Aorta (tissue), 5 donors: ENCODE measurements at regions not wholly inside any gene's neighbourhood (a gene's known extent, or its start where the extent isn't known, plus 50 kb on each side); places are given as distances from the start of the nearest gene placed in this dataset.

Source experiments
- ATAC-seq: fragments of 200-7000 bp; cut with Tn5 transposase; one replicate; pipeline ENCODE4 v1.9.1; 2022; ENCODE audit warnings: moderate library complexity; ENCODE audit not compliant: low FRiP score
- DNase-seq, 2 donors: peaks; one replicate each; pipeline ENCODE4 v3.0.0-alpha.2; 2020
- H3K27ac ChIP-seq, 2 donors: one replicate each; pipeline ENCODE4 v1.5.1; 2013; ENCODE audit warnings: low read length in 2 of 2, mild to moderate bottlenecking in 2 of 2, moderate library complexity in 2 of 2, control low read depth in 1 of 2, inconsistent platforms in 1 of 2, low read depth in 1 of 2
- H3K27me3 ChIP-seq, 2 donors: one replicate each; pipeline ENCODE4 v1.6.1; 2013; ENCODE audit warnings: control low read depth in 1 of 2, low read length in 1 of 2, mild to moderate bottlenecking in 1 of 2, moderate library complexity in 1 of 2; ENCODE audit not compliant: insufficient read depth in 2 of 2, control insufficient read depth in 1 of 2
- H3K36me3 ChIP-seq, 2 donors: one replicate each; pipeline ENCODE4 v1.6.1; 2013; ENCODE audit warnings: control low read depth in 1 of 2, low read length in 1 of 2, mild to moderate bottlenecking in 1 of 2; ENCODE audit not compliant: insufficient read depth in 2 of 2, control insufficient read depth in 1 of 2
- H3K4me1 ChIP-seq, 2 donors: one replicate each; pipeline ENCODE4 v1.6.1; 2013; ENCODE audit warnings: low read length in 2 of 2, control low read depth in 1 of 2, mild to moderate bottlenecking in 1 of 2, moderate library complexity in 1 of 2; ENCODE audit not compliant: insufficient read depth in 2 of 2, control insufficient read depth in 1 of 2
- H3K4me3 ChIP-seq, 2 donors: one replicate each; pipeline ENCODE4 v1.5.1; 2013; ENCODE audit warnings: low read length in 2 of 2, control low read depth in 1 of 2, mild to moderate bottlenecking in 1 of 2
- H3K9me3 ChIP-seq: one replicate; pipeline ENCODE4 v1.6.1; 2013; ENCODE audit warnings: mild to moderate bottlenecking, low read length; ENCODE audit not compliant: control insufficient read depth
- WGBS, 2 donors: extraction: QIAGEN DNeasy Blood & Tissue Kit; methylation state at CpG; one replicate each; pipeline ENCODE4 v1.1.7; 2013; 5-methylcytosine and 5-hydroxymethylcytosine counted together
- intact Hi-C, 2 donors: fragments of 100-400 bp; cut with DNase I; formaldehyde crosslinking; loops; one replicate each; pipeline versions ENCODE4 v1.14.2 to v1.15.0; 2022
- donor health status: healthy with polysubstance abuse.
- donor health status: Bipolar disorder and iron deficiency.
- donor health status: DM: no; HTN: no; CAD: no.
- donor health status: DM: no; HTN: no; CAD: no.
- donor health status: DM: yes; HTN: yes; CAD: no.

DNA sequence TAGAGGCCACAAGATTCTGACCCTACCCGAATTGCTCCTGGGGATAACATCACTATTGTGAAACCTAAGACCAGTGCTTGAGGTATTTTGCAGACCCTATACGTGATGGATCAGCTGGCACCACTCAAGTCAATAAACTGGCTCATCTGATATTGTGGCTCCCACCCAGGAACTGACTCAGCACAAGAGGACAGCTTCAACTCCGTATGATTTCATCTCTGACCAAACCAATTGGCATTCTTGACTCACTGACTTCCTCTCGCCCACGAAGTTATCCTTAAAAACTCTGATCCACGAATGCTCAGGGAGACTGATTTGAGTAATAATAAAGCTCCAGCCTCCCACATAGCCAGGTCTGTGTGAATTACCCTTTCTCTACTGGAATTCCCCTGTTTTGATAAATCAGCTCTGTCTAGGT is 1036.1 kb upstream of the TMEM132C start:
- ATAC-seq = no peak
- intact Hi-C loops = no loop called here
- H3K4me3 ChIP-seq = no peak overlapping the region
- no peak overlapping the region for H3K27ac ChIP-seq
- H3K9me3 ChIP-seq = peaks cover 2% of the 10 kb centered on the region
- peak in 1 of 2 donors; percentile 52 for DNase-seq
- no peaks in the 10 kb centered on the region for H3K4me1 ChIP-seq
- 44 to 47% methylated on average over 6 of the region's 6 CpGs for WGBS, 2 donors
- H3K27me3 ChIP-seq = no peaks in the 10 kb centered on the region
- H3K36me3 ChIP-seq = no peaks in the 10 kb centered on the region

DNA sequence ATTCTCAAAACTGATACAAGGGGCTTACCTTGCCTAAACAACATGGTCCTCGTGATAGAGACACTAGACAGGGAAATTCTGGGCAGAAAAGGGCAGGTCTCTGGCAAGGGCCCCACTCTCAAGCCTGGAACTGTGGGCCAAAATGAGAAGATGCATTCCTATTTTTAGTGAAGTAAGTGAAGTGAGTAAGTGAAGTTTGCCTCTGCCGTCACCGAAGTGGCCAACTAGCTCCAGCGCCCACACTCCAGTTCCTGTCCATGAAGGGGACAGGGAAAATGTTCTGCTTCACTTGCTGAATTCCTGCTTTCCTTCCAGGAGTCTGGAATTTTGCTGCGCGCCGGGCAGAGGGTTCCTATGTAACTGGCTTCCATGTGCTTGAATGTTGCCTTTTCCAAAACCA is 1035.6 kb upstream of the TMEM132C start:
- WGBS, 2 donors = 62 to 67% methylated on average over 7 of the region's 7 CpGs
- no peaks in the 10 kb centered on the region for H3K4me1 ChIP-seq
- DNase-seq = no peak
- H3K27me3 ChIP-seq = no peaks in the 10 kb centered on the region
- H3K36me3 ChIP-seq = no peaks in the 10 kb centered on the region
- H3K9me3 ChIP-seq = peaks cover 2% of the 10 kb centered on the region
- no peak overlapping the region for H3K27ac ChIP-seq
- intact Hi-C loops = no loop called here
- ATAC-seq = no peak
- H3K4me3 ChIP-seq = no peak overlapping the region

GRCh38 chr12:127233016-127233415 is 1034.0 kb upstream of the TMEM132C start:
- Histone ChIP-seq H3K4me1 (no peaks in the 10 kb centered on the region), H3K36me3 (no peaks in the 10 kb centered on the region), H3K27me3 (no peaks in the 10 kb centered on the region), H3K9me3 (peaks cover 2% of the 10 kb centered on the region), H3K4me3 (no peak overlapping the region), H3K27ac (no peak overlapping the region)
- intact Hi-C loops = no loop called here
- 43 to 48% methylated on average over 2 of the region's 2 CpGs for WGBS, 2 donors
- DNase-seq = no peak
- no peak for ATAC-seq

GRCh38 chr12:127235761-127236160 is 1031.2 kb upstream of the TMEM132C start:
- intact Hi-C loops = no loop called here
- no peaks in the 10 kb centered on the region for H3K9me3 ChIP-seq
- WGBS, 2 donors = 55 to 64% methylated on average over 8 of the region's 8 CpGs
- no peaks in the 10 kb centered on the region for H3K36me3 ChIP-seq
- DNase-seq (no peak), ATAC-seq (no peak)
- no peak overlapping the region for H3K4me3 ChIP-seq
- no peak overlapping the region for H3K27ac ChIP-seq
- no peaks in the 10 kb centered on the region for H3K27me3 ChIP-seq
- no peaks in the 10 kb centered on the region for H3K4me1 ChIP-seq

- intact Hi-C loops = no loop called here
- H3K27ac ChIP-seq = no peak overlapping the region
- ATAC-seq (no peak), DNase-seq (no peak)
- no peaks in the 10 kb centered on the region for H3K9me3 ChIP-seq
- no peaks in the 10 kb centered on the region for H3K27me3 ChIP-seq
- H3K4me1 ChIP-seq = no peaks in the 10 kb centered on the region
- 68 to 94% methylated on average over 4 of the region's 4 CpGs for WGBS, 2 donors
- H3K4me3 ChIP-seq = no peak overlapping the region
- H3K36me3 ChIP-seq = no peaks in the 10 kb centered on the region
Measured at GRCh38 chr12:127236491-127236890, 1030.5 kb upstream of the TMEM132C start.

- Histone ChIP-seq H3K27me3 (no peaks in the 10 kb centered on the region), H3K9me3 (no peaks in the 10 kb centered on the region), H3K4me1 (no peaks in the 10 kb centered on the region), H3K27ac (no peak overlapping the region), H3K4me3 (no peak overlapping the region), H3K36me3 (no peaks in the 10 kb centered on the region)
- ATAC-seq (no peak), DNase-seq (no peak)
- intact Hi-C loops = no loop called here
- WGBS, 2 donors = 74 to 79% methylated on average over 9 of the region's 9 CpGs
Measured at GRCh38 chr12:127237151-127237550, 1029.8 kb upstream of the TMEM132C start.

DNA sequence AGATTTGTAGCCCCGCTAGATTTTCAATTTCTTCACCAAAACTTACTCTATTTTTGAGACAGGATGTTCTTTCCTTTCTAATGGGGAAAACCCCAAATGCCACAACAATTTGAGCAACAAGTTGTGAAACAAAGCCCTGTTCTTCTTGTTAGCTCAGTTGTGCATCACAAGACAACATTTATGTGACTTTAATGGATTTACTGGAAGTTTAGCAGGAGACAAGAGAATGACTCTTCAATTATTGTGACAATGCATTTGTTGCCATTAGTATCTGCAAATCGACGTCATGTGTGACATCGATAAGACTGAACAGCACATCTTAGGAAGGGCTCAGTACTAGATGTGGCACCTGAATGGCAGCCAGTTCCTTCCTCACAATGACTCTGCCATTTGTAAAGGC is 1028.9 kb upstream of the TMEM132C start:
- H3K4me1 ChIP-seq = no peaks in the 10 kb centered on the region
- 91 to 94% methylated on average over 4 of the region's 4 CpGs for WGBS, 2 donors
- intact Hi-C loops = no loop called here
- H3K9me3 ChIP-seq = no peaks in the 10 kb centered on the region
- H3K27ac ChIP-seq = no peak overlapping the region
- H3K36me3 ChIP-seq = no peaks in the 10 kb centered on the region
- DNase-seq (no peak), ATAC-seq (no peak)
- no peak overlapping the region for H3K4me3 ChIP-seq
- H3K27me3 ChIP-seq = no peaks in the 10 kb centered on the region

GRCh38 chr12:127239781-127240180 is 1027.2 kb upstream of the TMEM132C start:
- Histone ChIP-seq H3K4me3 (no peak overlapping the region), H3K4me1 (no peaks in the 10 kb centered on the region), H3K27ac (no peak overlapping the region), H3K9me3 (no peaks in the 10 kb centered on the region), H3K36me3 (no peaks in the 10 kb centered on the region), H3K27me3 (no peaks in the 10 kb centered on the region)
- no peak for DNase-seq
- intact Hi-C loops = no loop called here
- 74 to 80% methylated on average over 6 of the region's 6 CpGs for WGBS, 2 donors
- no peak for ATAC-seq

DNA sequence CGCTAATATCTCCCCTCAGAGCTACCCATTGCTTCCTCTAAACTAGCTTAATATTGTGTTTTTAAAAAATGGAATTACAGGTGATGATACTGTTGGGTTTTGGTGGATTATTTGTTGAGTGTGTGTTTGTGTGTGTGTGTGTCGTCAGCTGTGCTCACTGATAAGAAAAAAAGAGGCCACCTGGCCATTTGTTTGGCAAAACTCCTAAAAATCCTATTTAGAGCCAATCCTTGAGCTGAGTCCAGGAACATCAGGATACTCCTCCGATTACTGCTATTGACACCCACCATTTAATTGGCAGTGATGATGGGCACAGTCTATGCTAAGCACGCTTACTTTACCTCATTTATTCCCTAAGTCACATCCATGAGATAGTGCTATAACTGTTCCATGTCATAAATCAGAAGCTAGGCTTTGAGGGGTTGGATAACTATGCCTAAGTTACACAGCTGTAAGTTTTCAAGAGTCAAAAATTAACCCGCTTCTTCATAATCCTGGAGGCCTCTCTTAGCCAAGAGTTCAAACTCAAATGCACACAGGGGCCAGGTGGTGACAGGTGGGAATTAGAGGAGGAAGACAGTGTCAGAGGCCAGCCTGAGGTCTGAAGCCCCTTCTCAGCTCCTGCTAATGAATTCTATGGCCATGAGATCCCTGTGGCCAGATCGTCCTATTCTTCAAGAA is 1026.6 kb upstream of the TMEM132C start:
- WGBS, 2 donors = 82 to 83% methylated on average over 6 of the region's 6 CpGs
- intact Hi-C loops = no loop called here
- H3K36me3 ChIP-seq = no peaks in the 10 kb centered on the region

More for the DNA sequence above, 1026.6 kb upstream of the TMEM132C start:
- DNase-seq (no peak), ATAC-seq (no peak)
- H3K27ac ChIP-seq = no peak overlapping the region
- no peak overlapping the region for H3K4me3 ChIP-seq
- no peaks in the 10 kb centered on the region for H3K4me1 ChIP-seq
- no peaks in the 10 kb centered on the region for H3K27me3 ChIP-seq
- H3K9me3 ChIP-seq = no peaks in the 10 kb centered on the region
